ENCODE measurements at regions not wholly inside any gene's neighbourhood (a gene's known extent, or its start where the extent isn't known, plus 50 kb on each side); places are given as distances from the start of the nearest gene placed in this dataset.

- 89 to 97% methylated on average over 7 of the region's 7 CpGs for WGBS, 2 donors
- Histone ChIP-seq H3K4me3 (no peak overlapping the region), H3K27ac (peak overlapping the region in 1 of 10 donors; percentile 2), H3K36me3 (no peaks in the 10 kb centered on the region), H3K9me3 (no peaks in the 10 kb centered on the region), H3K4me1 (peaks cover 3 to 86% (median 58%) of the 10 kb centered on the region in 9 donors), H3K27me3 (no peaks in the 10 kb centered on the region)
- DNase-seq (no peak), ATAC-seq (no peak)
- intact Hi-C loops (cut with DNase I), result loop anchor here in 8 of 10 donors (2.0 to 10.0 kb wide), 6 partner anchors 40 to 133 kb away; no protein-coding TSS in a partner anchor
- TF ChIP-seq CTCF (IDR thresholded peaks at IDR 0.05), result no peak
These were observed 124.7 kb upstream of the DST start for GRCh38 chr6:56767435-56767834.

GRCh38 chr6:56766806-56767178, 124.1 kb upstream of the DST start:
- H3K9me3 ChIP-seq, result no peaks in the 10 kb centered on the region
- DNase-seq (no peak), ATAC-seq (no peak)
- whole genome bisulfite sequencing, 2 donors, result 77 to 97% methylated on average over 1 of the region's 1 CpG
- no peak for TF ChIP-seq CTCF (IDR thresholded peaks at IDR 0.05)
- no peaks in the 10 kb centered on the region for H3K36me3 ChIP-seq
- intact Hi-C loops (cut with DNase I), result loop anchor here in 8 of 10 donors (2.0 to 10.0 kb wide), 6 partner anchors 41 to 132 kb away; no protein-coding TSS in a partner anchor
- no peaks in the 10 kb centered on the region for H3K27me3 ChIP-seq
- H3K27ac ChIP-seq, result peak overlapping the region in 3 of 10 donors; percentile 6 to 41 (median 29)
- peaks cover 3 to 80% (median 56%) of the 10 kb centered on the region in 9 donors for H3K4me1 ChIP-seq
- H3K4me3 ChIP-seq, result no peak overlapping the region

GRCh38 chr6:56766139-56766805, 123.6 kb upstream of the DST start:
- Histone ChIP-seq H3K27ac (peak overlapping the region in 4 of 10 donors; percentile 26 to 41 (median 28)), H3K9me3 (no peaks in the 10 kb centered on the region), H3K4me3 (no peak overlapping the region), H3K27me3 (no peaks in the 10 kb centered on the region), H3K4me1 (peaks cover 3 to 75% (median 52%) of the 10 kb centered on the region in 9 donors), H3K36me3 (no peaks in the 10 kb centered on the region)
- intact Hi-C loops (cut with DNase I), result loop anchor here in 8 of 10 donors (2.0 to 10.0 kb wide), 6 partner anchors 41 to 131 kb away; no protein-coding TSS in a partner anchor
- no peak for DNase-seq
- WGBS, 2 donors, result 92 to 95% methylated on average over 14 of the region's 14 CpGs
- TF ChIP-seq CTCF (IDR thresholded peaks at IDR 0.05), result no peak
- ATAC-seq, result no peak

- DNase-seq, result no peak
- peaks cover 3 to 67% (median 44%) of the 10 kb centered on the region in 9 donors for H3K4me1 ChIP-seq
- no peak for ATAC-seq
- no peak overlapping the region for H3K4me3 ChIP-seq
- H3K27ac ChIP-seq, result peak overlapping the region in 3 of 10 donors; percentile 26 to 29 (median 28)
- WGBS, 2 donors, result 56 to 66% methylated on average over 2 of the region's 2 CpGs
- no peaks in the 10 kb centered on the region for H3K9me3 ChIP-seq
- no peak for TF ChIP-seq CTCF (IDR thresholded peaks at IDR 0.05)
- H3K36me3 ChIP-seq, result no peaks in the 10 kb centered on the region
- no peaks in the 10 kb centered on the region for H3K27me3 ChIP-seq
- intact Hi-C loops (cut with DNase I), result loop anchor here in 7 of 10 donors (5.0 to 10.0 kb wide), 5 partner anchors 42 to 131 kb away; no protein-coding TSS in a partner anchor
These were observed 122.8 kb upstream of the DST start for GRCh38 chr6:56765494-56765893.

Measured in heart right ventricle (tissue), 16 donors.